SK-N-SH (cell line): ENCODE measurements at regions not wholly inside any gene's neighbourhood (a gene's known extent, or its start where the extent isn't known, plus 50 kb on each side); places are given as distances from the start of the nearest gene placed in this dataset.

Source experiments
- CTCF ChIP-seq: fragments of 200-600 bp; sonication (generic); IDR thresholded peaks from 2 replicates; pipeline ENCODE4 v1.6.1; 2017; ENCODE audit warnings: antibody characterized with exemption, mild to moderate bottlenecking, moderate library complexity
- EP300 ChIP-seq, 2 experiments: IDR thresholded peaks; 2 replicates each; pipeline versions ENCODE4 v1.4.0 to v1.6.1; 2012; ENCODE audit warnings: borderline replicate concordance in 1 of 2, low read depth in 1 of 2, low read length in 1 of 2
- FOSL2 ChIP-seq: IDR thresholded peaks from 2 replicates; pipeline ENCODE4 v1.4.0; 2012; ENCODE audit warnings: low read depth, mild to moderate bottlenecking, moderate library complexity, borderline replicate concordance
- GATA2 ChIP-seq: sonication (generic); formaldehyde crosslinking; IDR thresholded peaks from 2 replicates; pipeline ENCODE4 v1.5.0; 2020; ENCODE audit warnings: mild to moderate bottlenecking, missing genetic modification reagents
- JUND ChIP-seq: IDR thresholded peaks from 2 replicates; pipeline ENCODE4 v1.4.0; 2012
- MAX ChIP-seq: IDR thresholded peaks from 2 replicates; pipeline ENCODE4 v1.4.0; 2012; ENCODE audit warnings: low read depth
- NFIC ChIP-seq: IDR thresholded peaks from 2 replicates; pipeline ENCODE4 v1.4.0; 2012; ENCODE audit warnings: borderline replicate concordance
- POLR2AphosphoS5 ChIP-seq: IDR thresholded peaks from 2 replicates; pipeline ENCODE4 v1.6.1; 2012; ENCODE audit warnings: low read depth, low read length
- RCOR1 ChIP-seq: fragments of 150-350 bp; IDR thresholded peaks from 2 replicates; pipeline ENCODE4 v1.6.1; 2017; ENCODE audit warnings: antibody characterized with exemption, low read length
- REST ChIP-seq: IDR thresholded peaks from 2 replicates; pipeline ENCODE4 v1.6.1; 2012; ENCODE audit warnings: mild to moderate bottlenecking, low read depth, low read length, moderate library complexity
- RXRA ChIP-seq: IDR thresholded peaks from 2 replicates; pipeline ENCODE4 v1.4.0; 2012; ENCODE audit warnings: low read depth, mild to moderate bottlenecking, borderline replicate concordance
- USF1 ChIP-seq: IDR thresholded peaks from 2 replicates; pipeline ENCODE4 v1.4.0; 2012; ENCODE audit warnings: low read depth, borderline replicate concordance
- USF2 ChIP-seq: fragments of 150-350 bp; IDR thresholded peaks from 2 replicates; pipeline ENCODE4 v1.6.1; 2017; ENCODE audit warnings: antibody characterized with exemption, low read length, low read depth, borderline replicate concordance
- YY1 ChIP-seq: IDR thresholded peaks from 2 replicates; pipeline ENCODE4 v1.4.0; 2012; ENCODE audit warnings: low read depth, mild to moderate bottlenecking

GRCh38 chr10:8180360-8181109, 126.0 kb downstream of the GATA3 start:
- TF ChIP-seq CTCF, result no peak
- TF ChIP-seq YY1, result no peak
- TF ChIP-seq JUND, result no peak
- peak; percentile 59 for TF ChIP-seq GATA2 (CRISPR knock-in tag)
- peak in 1 of 2 experiments; percentile 86; a peak in 2 of 4 replicates for TF ChIP-seq EP300 (IDR thresholded peaks at IDR 0.05; ENCODE audit: borderline replicate concordance in 1 of 2, low read depth in 1 of 2, low read length in 1 of 2)
- TF ChIP-seq REST, result no peak
- no peak for TF ChIP-seq USF1
- TF ChIP-seq MAX, result no peak
- no peak for TF ChIP-seq RXRA
- no peak for TF ChIP-seq POLR2AphosphoS5
- TF ChIP-seq NFIC, result no peak
- no peak for TF ChIP-seq FOSL2
- TF ChIP-seq RCOR1, result no peak
- no peak for TF ChIP-seq USF2
